GM12878 (cell line): ENCODE measurements at regions not wholly inside any gene's neighbourhood (a gene's known extent, or its start where the extent isn't known, plus 50 kb on each side); places are given as distances from the start of the nearest gene placed in this dataset.
A peak's percentile ranks its signal among the peaks of the same experiment; 100 is the strongest.

Experiments
- ATAC-seq: fragments of 200-7000 bp; cut with Tn5 transposase; 3 replicates; pipeline ENCODE4 v1.9.1; 2020; ENCODE audit warnings: mild to moderate bottlenecking, moderate library complexity
- BruUV-seq: library from RNA; stranded (reverse); fragments of 400-500 nt; replicated peaks from 2 replicates; lab custom pipeline; 2021; lab: Mats Ljungman, UMichigan
- CTCF ChIA-PET: fragments of 300-600 bp; sonication (Branson Sonifier 250); formaldehyde crosslinking; extraction: SDS; loops from one replicate; lab custom pipeline; 2021; ENCODE audit warnings: inconsistent platforms; lab: Yijun Ruan, JAX
- POLR2A ChIA-PET: fragments of 350-600 bp; formaldehyde crosslinking; extraction: SDS; loops from one replicate; lab custom pipeline; 2021; ENCODE audit warnings: inconsistent platforms; lab: Charles Lee
- RAD21 ChIA-PET: fragments of 300-600 bp; sonication (Branson Sonifier 250); formaldehyde crosslinking; loops from one replicate; lab custom pipeline; 2023; ENCODE audit warnings: antibody characterized with exemption; ENCODE audit not compliant: unreplicated experiment; lab: Charles Lee
- SMC1A ChIA-PET: fragments of 300-600 bp; sonication (Branson Sonifier 250); formaldehyde crosslinking; loops from one replicate; lab custom pipeline; 2023; ENCODE audit not compliant: unreplicated experiment, uncharacterized antibody; lab: Charles Lee
- DNase-seq: peaks from one replicate; pipeline ENCODE4 v3.0.0-alpha.2; 2011; ENCODE audit warnings: low read depth, low spot score
- FAIRE-seq: peaks from 3 replicates; lab custom pipeline; 2011; peaks lifted over from hg19 to GRCh38; lab: Jason Lieb, UNC
- H2AFZ ChIP-seq: 2 replicates; pipeline ENCODE4 v1.6.0; 2011; ENCODE audit warnings: low read depth, low read length, control low read depth; ENCODE audit not compliant: control insufficient read depth
- H3K27ac ChIP-seq: 2 replicates; pipeline ENCODE4 v1.5.1; 2011; ENCODE audit warnings: control low read depth; ENCODE audit not compliant: control insufficient read depth, insufficient read depth
- H3K27me3 ChIP-seq, 2 experiments: replicated peaks in 1 of 2; 2 replicates each; pipeline versions ENCODE4 v1.6.0 to v1.6.1; 2011; ENCODE audit warnings: low read length in 1 of 2; ENCODE audit not compliant: control insufficient read depth in 2 of 2, insufficient read depth in 2 of 2
- H3K36me3 ChIP-seq, 2 experiments: 2 replicates each; pipeline ENCODE4 v1.5.1; 2011; ENCODE audit warnings: low read length in 1 of 2; ENCODE audit not compliant: control insufficient read depth in 2 of 2, insufficient read depth in 2 of 2
- H3K4me1 ChIP-seq: 2 replicates; pipeline ENCODE4 v1.6.1; 2011; ENCODE audit warnings: mild to moderate bottlenecking, low read length, moderate library complexity, mixed read lengths; ENCODE audit not compliant: control insufficient read depth, insufficient read depth
- H3K4me2 ChIP-seq: 2 replicates; pipeline ENCODE4 v1.6.0; 2011; ENCODE audit warnings: control low read depth; ENCODE audit not compliant: control insufficient read depth, insufficient read depth
- H3K4me3 ChIP-seq: fragments of 200-600 bp; sonication (generic); 2 replicates; pipeline ENCODE4 v1.5.1; 2016
- H3K79me2 ChIP-seq: 2 replicates; pipeline ENCODE4 v1.6.0; 2011; ENCODE audit warnings: low read length; ENCODE audit not compliant: control insufficient read depth, insufficient read depth
- H3K9ac ChIP-seq: 2 replicates; pipeline ENCODE4 v1.8.0; 2011; ENCODE audit warnings: low read length, control low read depth, mixed read lengths; ENCODE audit not compliant: control insufficient read depth, insufficient read depth
- H3K9me3 ChIP-seq: replicated peaks from 3 replicates; pipeline ENCODE4 v1.5.1; 2011; ENCODE audit warnings: mild to moderate bottlenecking, low read length; ENCODE audit not compliant: control insufficient read depth, insufficient read depth
- H4K20me1 ChIP-seq: 2 replicates; pipeline ENCODE4 v1.6.0; 2011; ENCODE audit not compliant: control insufficient read depth, insufficient read depth
- NRF1 ChIP-seq: conservative IDR thresholded peaks from 2 replicates; pipeline ENCODE4 v1.6.1; 2011; ENCODE audit warnings: mild to moderate bottlenecking, low read depth, low read length, improper control_type of control experiment
- RAD21 ChIP-seq: IDR thresholded peaks from 2 replicates; pipeline ENCODE4 v1.6.1; 2011; ENCODE audit warnings: mild to moderate bottlenecking, low read depth, low read length, moderate library complexity; ENCODE audit not compliant: insufficient read depth
- SMC3 ChIP-seq: IDR thresholded peaks from 2 replicates; pipeline ENCODE4 v1.6.1; 2011; ENCODE audit warnings: low read length, improper control_type of control experiment, borderline replicate concordance
- WGBS: methylation state at CpG from one replicate; pipeline ENCODE4 v1.1.6; 2016; ENCODE audit warnings: low lambda C conversion rate; ENCODE audit not compliant: insufficient replicate concordance, insufficient coverage; ENCODE audit errors: missing lambda C conversion rate; 5-methylcytosine and 5-hydroxymethylcytosine counted together
- in situ Hi-C: fragments of 300-500 bp; cut with MboI; formaldehyde crosslinking; loops from 9 replicates; pipeline ENCODE4 v1.14.3; 2018; ENCODE audit warnings: mixed read lengths
- intact Hi-C: fragments of 100-400 bp; cut with micrococcal nuclease; formaldehyde crosslinking; loops from one replicate; pipeline ENCODE4 v1.14.2; 2022; ENCODE audit not compliant: unreplicated experiment
- TF ChIP-seq, protein P1 (sequence below), 3 experiments: IDR thresholded peaks in 2 of 3; conservative IDR thresholded peaks in 1 of 3; 2 replicates each; pipeline ENCODE4 v1.5.1; 2011; ENCODE audit warnings: low read depth in 3 of 3, low read length in 3 of 3, mild to moderate bottlenecking in 3 of 3, control low read depth in 2 of 3, moderate library complexity in 2 of 3, inconsistent platforms in 1 of 3, mixed read lengths in 1 of 3; ENCODE audit not compliant: control insufficient read depth in 2 of 3, insufficient read depth in 1 of 3; ENCODE audit errors: extremely low read depth in 1 of 3

DNA sequence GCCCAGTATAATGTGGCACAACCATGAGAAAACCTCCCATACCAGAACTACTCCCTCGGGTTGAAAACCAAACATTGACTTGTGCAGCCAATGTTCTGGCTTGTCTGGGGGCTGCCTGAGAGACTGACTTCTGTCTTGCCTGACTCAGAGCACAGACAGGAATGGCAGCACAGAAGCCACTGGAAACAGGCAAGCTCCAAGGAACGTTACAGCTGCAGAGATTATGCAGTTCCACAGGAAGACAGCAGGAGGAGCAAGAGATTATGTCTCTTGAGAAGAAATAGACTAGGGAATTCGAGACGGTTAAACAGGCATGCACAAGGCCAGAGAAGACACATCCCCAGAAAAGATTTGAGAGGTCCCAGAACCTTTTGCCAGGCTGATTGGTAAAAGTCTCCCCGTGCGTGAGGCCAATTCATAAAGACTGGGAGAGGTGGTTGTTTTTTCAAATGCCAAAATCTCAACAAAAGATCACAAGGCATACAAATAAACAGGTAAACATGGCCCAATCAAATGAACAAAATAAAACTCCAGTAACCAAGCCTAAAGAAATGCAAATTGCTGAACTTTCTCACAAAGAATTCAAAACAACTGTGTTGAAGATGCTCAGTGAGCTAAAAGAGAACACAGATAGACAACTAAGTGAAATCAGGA, 90.6 kb upstream of the CDH5 start:
- Histone ChIP-seq H3K9me3 (no peaks in the 10 kb centered on the region; the same call in 2 of the 3 replicates), H3K27me3 (no peaks in the 10 kb centered on the region; a peak in 1 of 4 replicates), H3K4me1 (no peaks in the 10 kb centered on the region), H2AFZ (no peak overlapping the region), H3K27ac (no peak overlapping the region), H3K9ac (no peak overlapping the region), H3K79me2 (no peaks in the 10 kb centered on the region), H3K4me2 (no peak overlapping the region), H3K36me3 (no peaks in the 10 kb centered on the region), H4K20me1 (no peaks in the 10 kb centered on the region), H3K4me3 (no peak overlapping the region)
- ChIA-PET CTCF (interaction anchor here (0.9 to 2.9 kb wide), 12 partner anchors 13 to 70 kb away, joined by 3 to 20 read pairs (median 4); no protein-coding TSS in a partner anchor), POLR2A (no interaction called here), RAD21 (interaction anchor here (0.8 to 1.4 kb wide), 2 partner anchors 39 to 68 kb away, joined by 4 to 7 read pairs; no protein-coding TSS in a partner anchor), SMC1A (interaction anchor here (1.1 to 2.1 kb wide), 5 partner anchors 12 to 45 kb away, joined by 3 to 6 read pairs (median 3); no protein-coding TSS in a partner anchor)
- in situ Hi-C loops (no loop called here), intact Hi-C loops (loop anchor here (2.0 kb wide), 1 partner anchor 69 kb away; no protein-coding TSS in a partner anchor)
- DNase-seq = no peak
- FAIRE-seq = peak; percentile 82
- 34% methylated on average over 6 of the region's 6 CpGs for WGBS
- ATAC-seq = peak; percentile 54
- peak; percentile 34; the same call in 1 of the 2 replicates for TF ChIP-seq RAD21
- no peak for TF ChIP-seq NRF1
- TF ChIP-seq, protein P1, sequence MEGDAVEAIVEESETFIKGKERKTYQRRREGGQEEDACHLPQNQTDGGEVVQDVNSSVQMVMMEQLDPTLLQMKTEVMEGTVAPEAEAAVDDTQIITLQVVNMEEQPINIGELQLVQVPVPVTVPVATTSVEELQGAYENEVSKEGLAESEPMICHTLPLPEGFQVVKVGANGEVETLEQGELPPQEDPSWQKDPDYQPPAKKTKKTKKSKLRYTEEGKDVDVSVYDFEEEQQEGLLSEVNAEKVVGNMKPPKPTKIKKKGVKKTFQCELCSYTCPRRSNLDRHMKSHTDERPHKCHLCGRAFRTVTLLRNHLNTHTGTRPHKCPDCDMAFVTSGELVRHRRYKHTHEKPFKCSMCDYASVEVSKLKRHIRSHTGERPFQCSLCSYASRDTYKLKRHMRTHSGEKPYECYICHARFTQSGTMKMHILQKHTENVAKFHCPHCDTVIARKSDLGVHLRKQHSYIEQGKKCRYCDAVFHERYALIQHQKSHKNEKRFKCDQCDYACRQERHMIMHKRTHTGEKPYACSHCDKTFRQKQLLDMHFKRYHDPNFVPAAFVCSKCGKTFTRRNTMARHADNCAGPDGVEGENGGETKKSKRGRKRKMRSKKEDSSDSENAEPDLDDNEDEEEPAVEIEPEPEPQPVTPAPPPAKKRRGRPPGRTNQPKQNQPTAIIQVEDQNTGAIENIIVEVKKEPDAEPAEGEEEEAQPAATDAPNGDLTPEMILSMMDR (IDR thresholded peaks at IDR 0.05 in 2 of 3, conservative IDR thresholded peaks at IDR 0.05 in 1 of 3; ENCODE audit: control insufficient read depth in 2 of 3, extremely low read depth in 1 of 3, insufficient read depth in 1 of 3, low read depth in 3 of 3, low read length in 3 of 3) = peak; percentile 52 to 64 (median 63); a peak in 5 of 6 replicates
- peak; percentile 43; the same call in 1 of the 2 replicates for TF ChIP-seq SMC3
- BruUV-seq = no TSS peak
